ENCODE measurements at regions not wholly inside any gene's neighbourhood (a gene's known extent, or its start where the extent isn't known, plus 50 kb on each side); places are given as distances from the start of the nearest gene placed in this dataset.
"Not testable (repeated sequence)": the region's sequence is repeated elsewhere in the genome, so short reads cannot be mapped to it uniquely, and the experiment has no call there.

DNA sequence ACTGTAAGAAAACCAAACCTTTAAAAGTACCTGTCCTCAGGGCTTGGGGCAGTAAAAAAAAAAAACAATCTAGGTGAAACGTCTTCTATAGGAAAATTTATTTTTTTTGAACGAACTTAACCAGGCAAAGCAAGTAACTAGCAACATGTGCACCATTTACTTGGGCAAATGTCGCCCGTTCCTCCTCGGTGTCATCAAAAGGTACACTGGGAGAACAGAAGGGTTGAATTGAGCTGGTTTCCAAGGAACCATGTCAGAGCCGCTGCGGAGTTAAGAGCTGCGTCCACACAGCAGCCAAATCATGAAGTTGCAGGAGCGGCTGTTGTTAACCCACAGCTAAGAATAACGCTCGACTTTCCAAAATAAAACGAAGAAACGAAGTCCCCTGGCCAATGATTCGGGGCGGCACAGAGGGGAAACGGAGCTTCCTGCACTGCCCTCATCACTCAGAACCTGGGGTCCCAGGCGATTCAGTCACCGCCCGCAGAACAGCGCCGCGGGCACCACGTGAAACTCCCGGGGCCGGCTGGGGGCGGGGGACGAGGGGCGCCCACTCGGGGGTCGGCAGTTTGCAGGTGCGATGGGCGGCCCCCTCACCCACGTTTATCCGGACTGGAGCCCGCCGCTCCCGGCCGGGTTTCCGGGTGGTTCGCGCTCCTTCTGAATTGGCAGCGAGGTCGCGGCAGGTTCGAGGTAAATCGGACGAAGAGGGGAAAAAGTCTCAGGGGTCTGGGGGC is 53.6 kb upstream of the PLGLB1 start:
- peak overlapping the region; percentile 29 for H3K27ac ChIP-seq

DNA sequence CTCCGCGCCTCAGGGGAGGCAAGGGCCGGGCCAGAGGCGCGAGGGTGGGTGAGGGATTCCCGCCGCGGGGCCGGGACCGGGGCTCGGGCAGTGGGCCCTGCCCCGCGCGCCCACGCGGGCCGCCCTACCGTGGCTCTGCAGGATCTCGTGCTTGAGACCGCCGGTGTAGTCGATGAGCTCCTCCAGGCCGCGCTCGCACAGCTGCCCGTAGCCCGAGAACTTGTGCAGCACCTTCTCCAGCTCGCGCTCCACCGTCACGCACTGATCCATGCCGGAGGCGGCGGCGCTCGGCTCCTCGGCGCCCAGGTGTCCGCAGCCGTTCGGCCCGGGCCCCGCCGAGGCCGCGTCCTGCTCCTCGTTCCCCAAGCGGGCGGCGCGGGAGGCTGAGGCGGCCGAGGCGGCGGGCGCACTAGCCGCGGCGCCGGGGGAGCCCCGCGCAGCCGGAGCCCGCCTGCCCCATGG is 54.2 kb upstream of the PLGLB1 start:
- peak overlapping the region; percentile 29 for H3K27ac ChIP-seq

- H3K27ac ChIP-seq, result peak overlapping the region; percentile 53; the same call in 1 of the 2 replicates
These were observed 54.8 kb upstream of the PLGLB1 start for GRCh38 chr2:87076253-87077123.

GRCh38 chr2:87077124-87077446 is 55.4 kb upstream of the PLGLB1 start:
- peak overlapping the region; percentile 53; the same call in 1 of the 2 replicates for H3K27ac ChIP-seq

DNA sequence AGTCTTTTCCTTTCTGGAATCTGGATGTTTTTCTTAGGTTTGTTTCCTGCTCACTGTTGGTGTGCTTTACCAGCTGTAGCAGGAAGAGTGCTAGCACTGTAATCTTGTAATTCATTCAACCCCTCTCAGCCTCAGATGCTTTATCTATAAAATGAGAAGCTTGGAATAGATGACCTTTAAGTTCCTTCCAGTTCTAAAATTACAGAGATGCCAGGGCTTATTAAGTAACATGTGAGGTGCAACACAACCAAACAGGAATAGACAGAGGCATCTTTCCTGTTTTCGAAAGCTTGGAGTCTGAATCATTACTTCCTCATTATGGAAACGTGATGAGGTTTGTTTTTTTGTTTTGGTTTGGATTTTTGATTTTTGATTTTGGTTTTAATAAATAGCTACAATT is 60.1 kb upstream of the PLGLB1 start:
- not testable (repeated sequence) for H3K27ac ChIP-seq

DNA sequence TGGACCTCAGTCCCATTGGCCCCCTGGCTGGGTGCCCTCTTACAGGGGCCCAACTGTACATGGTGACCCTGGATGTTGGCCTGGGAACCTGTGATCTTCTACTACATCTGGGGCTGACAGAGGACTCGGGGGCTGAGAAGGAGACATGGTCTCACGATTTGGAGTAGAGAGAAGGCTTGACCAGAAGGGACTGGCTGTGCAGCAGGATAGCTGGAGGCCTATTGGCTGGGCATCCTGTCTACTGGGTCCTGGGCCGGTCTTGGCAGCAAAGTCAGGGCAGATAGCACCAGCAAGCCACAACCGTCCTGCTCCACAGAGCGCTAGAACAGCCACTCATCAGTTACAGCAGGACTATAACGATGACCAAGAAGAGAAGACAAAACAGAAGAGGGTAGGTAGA is 66.4 kb upstream of the PLGLB1 start:
- not testable (repeated sequence) for H3K27ac ChIP-seq

- H3K27ac ChIP-seq, result not testable (repeated sequence)
These were observed 67.8 kb upstream of the PLGLB1 start for GRCh38 chr2:87089401-87089800.

DNA sequence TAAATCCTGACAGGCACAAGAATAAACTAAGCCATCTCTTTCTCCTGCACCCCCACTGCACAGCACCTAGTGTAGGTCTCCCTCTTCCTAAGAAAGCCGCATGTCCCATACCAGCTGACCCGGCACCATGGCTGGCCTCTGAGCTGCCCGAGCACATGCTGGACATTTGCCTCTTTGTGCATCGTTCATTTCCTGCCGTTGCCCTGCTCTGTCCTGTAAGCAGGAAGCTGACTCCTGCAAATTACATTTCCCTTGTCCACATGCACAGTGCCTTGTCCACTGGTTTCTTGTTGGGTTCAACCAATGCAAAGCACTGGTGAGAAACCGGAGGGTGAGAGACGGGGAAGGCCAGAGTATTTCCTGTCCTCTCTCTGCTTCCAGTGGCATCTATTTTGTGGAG is 71.6 kb upstream of the PLGLB1 start:
- not testable (repeated sequence) for H3K27ac ChIP-seq

DNA sequence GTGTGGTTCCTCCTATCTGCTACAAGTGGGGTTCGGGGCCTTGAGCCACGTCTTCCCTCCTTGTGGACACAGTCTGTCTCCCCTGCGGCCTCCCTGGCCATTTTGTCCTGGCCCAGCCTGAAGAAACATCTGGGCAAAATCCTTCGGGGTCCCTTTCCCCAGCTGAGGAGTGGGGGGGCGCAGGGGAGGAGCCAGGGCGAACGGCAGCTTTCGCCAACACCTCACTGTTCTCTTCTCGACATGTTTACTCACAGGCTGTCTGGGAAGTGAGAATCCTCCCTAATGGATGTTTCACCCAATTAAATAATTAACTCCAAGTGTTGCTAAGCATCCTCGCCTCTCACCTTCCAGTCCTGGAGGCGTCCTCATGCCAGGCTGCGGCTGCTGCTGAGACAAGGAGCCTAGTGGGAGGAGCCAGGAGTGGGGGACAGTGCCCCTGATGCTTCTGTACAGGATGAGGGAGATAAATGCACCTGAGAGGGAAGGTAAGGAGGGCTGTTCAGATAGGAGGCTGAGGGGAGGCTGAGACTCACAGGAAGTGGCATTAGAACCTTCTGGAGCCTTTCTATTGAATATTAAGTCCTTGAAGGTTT is 72.4 kb upstream of the PLGLB1 start:
- H3K27ac ChIP-seq, result not testable (repeated sequence)

- not testable (repeated sequence) for H3K27ac ChIP-seq
These were observed 74.2 kb upstream of the PLGLB1 start for GRCh38 chr2:87095804-87096203.

DNA sequence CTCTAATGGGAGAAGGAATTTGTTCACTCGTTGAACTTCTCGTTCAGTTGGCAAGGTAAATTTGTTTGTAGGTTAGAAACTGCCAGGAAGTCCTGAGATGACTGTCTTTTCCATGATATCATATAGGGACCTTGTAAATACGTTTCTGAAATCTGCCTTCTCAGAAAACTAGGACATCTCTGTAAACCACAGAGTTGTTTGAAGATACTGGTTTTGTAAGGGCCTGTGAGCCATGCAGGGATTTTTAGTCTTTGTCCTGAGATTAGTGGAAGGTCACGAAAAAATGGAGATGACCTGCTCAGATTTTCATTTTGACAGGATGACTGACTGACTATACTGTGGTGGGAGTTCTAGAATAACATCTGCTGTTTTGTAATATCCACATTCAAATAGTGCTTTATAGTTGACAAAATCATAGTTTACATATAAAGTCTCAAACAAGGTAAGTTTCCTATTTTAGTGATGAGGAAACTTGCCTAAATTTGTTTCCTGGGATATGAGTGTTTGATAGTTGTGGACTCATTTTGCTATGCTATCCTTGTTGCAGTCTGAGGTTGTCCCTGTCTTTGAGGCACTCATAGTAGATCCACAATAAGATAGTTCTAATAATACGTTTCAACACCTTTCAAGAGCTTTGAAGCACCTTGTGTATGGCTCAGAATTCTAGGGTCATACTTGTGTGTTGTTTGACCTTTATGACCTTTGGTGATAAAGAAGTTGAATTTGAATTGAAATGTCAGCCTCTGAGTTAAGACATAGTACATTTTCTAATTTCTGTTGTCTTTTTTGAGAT is 107.3 kb upstream of the PLGLB1 start:
- not testable (repeated sequence) for H3K27ac ChIP-seq

GRCh38 chr2:87132577-87132976 is 110.9 kb upstream of the PLGLB1 start:
- H3K27ac ChIP-seq, result not testable (repeated sequence)

GRCh38 chr2:87151835-87152493 is 130.3 kb upstream of the PLGLB1 start:
- not testable (repeated sequence) for H3K27ac ChIP-seq

- H3K27ac ChIP-seq, result not testable (repeated sequence)
These were observed 152.8 kb upstream of the PLGLB1 start for GRCh38 chr2:87174454-87174853.

- H3K27ac ChIP-seq, result not testable (repeated sequence)
These were observed 161.7 kb upstream of the PLGLB1 start for GRCh38 chr2:87183373-87183772.

GRCh38 chr2:87184260-87184659 is 162.6 kb upstream of the PLGLB1 start:
- H3K27ac ChIP-seq, result not testable (repeated sequence)

DNA sequence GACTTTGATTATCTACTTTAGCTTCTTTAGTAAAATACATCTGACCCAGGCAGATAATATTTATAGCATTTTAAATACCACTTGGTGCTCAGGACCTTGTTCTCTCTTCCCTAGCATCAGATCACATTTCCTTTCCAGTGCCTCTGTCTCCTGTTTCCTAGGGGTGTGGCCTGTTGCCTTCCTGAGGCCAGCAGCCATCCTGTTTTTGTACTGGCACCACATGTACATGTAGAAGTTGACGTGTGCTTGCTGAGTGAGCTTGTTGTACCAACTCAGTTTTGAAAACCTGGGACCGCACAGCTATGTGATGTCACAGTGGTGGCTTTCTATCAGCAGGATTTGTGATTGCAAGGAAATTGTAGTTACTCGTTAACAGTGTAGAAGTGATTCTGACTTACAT is 167.6 kb upstream of the PLGLB1 start:
- H3K27ac ChIP-seq, result not testable (repeated sequence)

GRCh38 chr2:87193336-87193735 is 171.7 kb upstream of the PLGLB1 start:
- not testable (repeated sequence) for H3K27ac ChIP-seq

DNA sequence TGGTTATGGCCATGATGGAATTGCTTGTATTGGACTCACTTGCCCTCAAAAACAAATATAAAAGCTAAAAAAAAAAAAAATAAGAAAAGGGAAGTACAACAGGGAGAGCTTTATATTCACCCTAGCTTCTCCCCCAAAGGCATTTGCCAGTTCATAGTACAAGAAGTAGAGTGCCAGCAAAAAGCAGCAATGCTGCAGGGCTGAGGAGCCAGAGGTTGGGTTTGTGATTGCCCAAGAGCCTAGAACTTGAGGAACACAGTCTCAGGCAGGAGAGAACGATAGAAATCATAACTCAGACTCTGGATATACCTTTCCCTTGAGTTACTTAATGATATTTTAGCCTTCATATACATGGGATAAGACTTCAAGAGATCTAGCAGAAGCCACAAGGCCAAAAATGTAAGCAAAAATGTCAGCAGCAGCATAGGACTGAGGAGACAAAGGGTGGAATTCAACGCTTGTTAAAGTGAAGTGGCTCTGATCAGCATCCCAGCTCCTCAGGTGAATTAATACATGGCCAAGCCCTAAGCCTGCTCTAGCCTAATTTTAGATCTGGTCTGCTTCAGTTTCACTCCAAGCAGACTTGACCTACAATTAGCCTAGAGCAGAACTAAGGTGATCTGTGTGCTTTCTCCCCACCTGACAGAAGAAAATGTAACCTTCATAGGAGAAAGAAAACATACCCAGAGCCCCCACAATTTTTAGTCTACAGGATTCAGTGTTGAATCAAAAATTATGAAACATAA is 172.8 kb upstream of the PLGLB1 start:
- H3K27ac ChIP-seq, result not testable (repeated sequence)

DNA sequence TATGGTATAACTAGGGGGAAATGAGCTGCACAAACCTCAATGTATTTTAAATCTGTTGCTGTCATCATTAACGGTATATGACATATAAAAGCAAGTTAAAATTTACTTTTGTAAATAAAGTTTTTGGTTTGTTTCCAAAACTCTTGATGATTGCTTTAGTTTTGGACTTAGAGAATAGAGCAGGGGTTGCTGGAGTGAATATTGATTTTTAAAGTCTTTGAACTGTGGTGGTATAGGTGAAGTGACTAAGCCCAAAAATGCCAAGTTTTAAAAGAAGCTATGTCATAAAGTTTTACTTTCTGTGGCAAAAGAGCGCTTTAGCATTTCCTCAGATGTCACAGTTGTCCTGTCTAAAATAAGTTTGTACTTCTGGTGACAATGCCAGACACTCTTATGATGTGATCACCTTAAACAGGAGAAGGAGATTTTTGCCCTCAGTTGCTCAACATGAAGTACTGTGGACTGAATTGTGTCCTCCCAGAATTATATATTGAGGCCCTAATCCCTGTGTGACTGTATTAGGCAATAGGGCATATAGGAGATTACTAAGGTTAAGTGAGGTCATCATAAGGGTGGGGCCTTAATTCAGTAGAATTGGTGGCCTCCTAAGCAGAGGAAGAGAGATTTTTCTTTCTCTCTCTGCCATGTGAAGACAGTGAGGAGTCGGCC is 175.2 kb upstream of the PLGLB1 start:
- H3K27ac ChIP-seq, result not testable (repeated sequence)
